SK-N-SH treated with all-trans-retinoic acid at 6 μM for 48 hours (cell line): ENCODE measurements at regions not wholly inside any gene's neighbourhood (a gene's known extent, or its start where the extent isn't known, plus 50 kb on each side); places are given as distances from the start of the nearest gene placed in this dataset.

Experiments used
- ATAC-seq: fragments of 200-7000 bp; cut with Tn5 transposase; 3 replicates; pipeline ENCODE4 v1.9.1; 2020; ENCODE audit warnings: mild to moderate bottlenecking, moderate library complexity
- ARNTL ChIP-seq: fragments of 450-650 bp; formaldehyde crosslinking; IDR thresholded peaks from 2 replicates; pipeline ENCODE4 v1.5.0; 2020; ENCODE audit warnings: low read depth, mild to moderate bottlenecking, moderate library complexity, borderline replicate concordance
- BACH2 ChIP-seq: fragments of 250-450 bp; sonication (Bioruptor Pico); IDR thresholded peaks from 2 replicates; pipeline ENCODE4 v1.9.0; 2021; ENCODE audit warnings: mild to moderate bottlenecking, borderline replicate concordance
- CREB5 ChIP-seq: fragments of 250-450 bp; sonication (Bioruptor Pico); IDR thresholded peaks from 2 replicates; pipeline ENCODE4 v1.5.1; 2020; ENCODE audit warnings: low read depth, mild to moderate bottlenecking, moderate library complexity
- CSDC2 ChIP-seq: fragments of 250-450 bp; sonication (Bioruptor Pico); IDR thresholded peaks from 2 replicates; pipeline ENCODE4 v1.5.0; 2020; ENCODE audit warnings: mild to moderate bottlenecking, moderate library complexity
- CSRNP3 ChIP-seq: fragments of 250-450 bp; sonication (Bioruptor Pico); IDR thresholded peaks from 2 replicates; pipeline ENCODE4 v1.5.1; 2021; ENCODE audit warnings: mild to moderate bottlenecking, moderate library complexity
- ESRRG ChIP-seq: fragments of 250-450 bp; sonication (Bioruptor Pico); IDR thresholded peaks from 2 replicates; pipeline ENCODE4 v1.6.1; 2021; ENCODE audit warnings: mild to moderate bottlenecking
- GLIS3 ChIP-seq: fragments of 250-450 bp; sonication (Bioruptor Pico); IDR thresholded peaks from 2 replicates; pipeline ENCODE4 v1.5.0; 2020; ENCODE audit warnings: mild to moderate bottlenecking, moderate library complexity
- ISL1 ChIP-seq: fragments of 250-450 bp; sonication (Bioruptor Pico); IDR thresholded peaks from 2 replicates; pipeline ENCODE4 v2.1.2; 2022; ENCODE audit warnings: mild to moderate bottlenecking, moderate library complexity
- OSR1 ChIP-seq: fragments of 250-450 bp; sonication (Bioruptor Pico); IDR thresholded peaks from 2 replicates; pipeline ENCODE4 v1.8.0; 2022; ENCODE audit warnings: moderate library complexity, mild to moderate bottlenecking, inconsistent platforms
- PATZ1 ChIP-seq: fragments of 250-450 bp; sonication (Bioruptor Pico); IDR thresholded peaks from 2 replicates; pipeline ENCODE4 v1.8.0; 2020; ENCODE audit warnings: mild to moderate bottlenecking, moderate library complexity, borderline replicate concordance
- POU6F1 ChIP-seq: fragments of 250-450 bp; sonication (Bioruptor Pico); IDR thresholded peaks from 2 replicates; pipeline ENCODE4 v1.8.0; 2021; ENCODE audit warnings: low read depth, mild to moderate bottlenecking, moderate library complexity, borderline replicate concordance
- PPARA ChIP-seq: fragments of 250-450 bp; sonication (Bioruptor Pico); IDR thresholded peaks from 2 replicates; pipeline ENCODE4 v1.5.0; 2020; ENCODE audit warnings: mild to moderate bottlenecking, borderline replicate concordance
- RARB ChIP-seq: fragments of 250-450 bp; sonication (Bioruptor Pico); IDR thresholded peaks from 2 replicates; pipeline ENCODE4 v1.8.0; 2021; ENCODE audit warnings: mild to moderate bottlenecking, moderate library complexity
- SNAI2 ChIP-seq: fragments of 250-450 bp; sonication (Bioruptor Pico); IDR thresholded peaks from 2 replicates; pipeline ENCODE4 v1.5.0; 2020; ENCODE audit warnings: mild to moderate bottlenecking, moderate library complexity
- TCF4 ChIP-seq: fragments of 250-450 bp; sonication (Bioruptor Pico); IDR thresholded peaks from 2 replicates; pipeline ENCODE4 v1.8.0; 2021; ENCODE audit warnings: mild to moderate bottlenecking, moderate library complexity, borderline replicate concordance
- TOX ChIP-seq: fragments of 250-450 bp; sonication (Bioruptor Pico); IDR thresholded peaks from 2 replicates; pipeline ENCODE4 v1.8.0; 2021; ENCODE audit warnings: mild to moderate bottlenecking, moderate library complexity, borderline replicate concordance
- ZC3H10 ChIP-seq: fragments of 250-450 bp; sonication (Bioruptor Pico); IDR thresholded peaks from 2 replicates; pipeline ENCODE4 v1.5.1; 2021; ENCODE audit warnings: mild to moderate bottlenecking, moderate library complexity
- ZFP3 ChIP-seq: fragments of 250-450 bp; sonication (Bioruptor Pico); IDR thresholded peaks from 2 replicates; pipeline ENCODE4 v1.5.0; 2020; ENCODE audit warnings: mild to moderate bottlenecking, moderate library complexity
- ZFP30 ChIP-seq: fragments of 450-650 bp; formaldehyde crosslinking; IDR thresholded peaks from 2 replicates; pipeline ENCODE4 v1.5.0; 2022; ENCODE audit warnings: mild to moderate bottlenecking, moderate library complexity
- ZNF565 ChIP-seq: fragments of 450-650 bp; formaldehyde crosslinking; conservative IDR thresholded peaks from 2 replicates; pipeline ENCODE4 v1.5.0; 2020; ENCODE audit warnings: low read depth, mild to moderate bottlenecking, moderate library complexity
- ZNF70 ChIP-seq: fragments of 450-650 bp; formaldehyde crosslinking; IDR thresholded peaks from 2 replicates; pipeline ENCODE4 v1.5.0; 2020; ENCODE audit warnings: mild to moderate bottlenecking, moderate library complexity
- ZNF8 ChIP-seq: fragments of 450-650 bp; formaldehyde crosslinking; IDR thresholded peaks from 2 replicates; pipeline ENCODE4 v1.5.0; 2020; ENCODE audit warnings: mild to moderate bottlenecking, moderate library complexity
- TF ChIP-seq, protein P1 (sequence below): fragments of 250-450 bp; sonication (Bioruptor Pico); IDR thresholded peaks from 2 replicates; pipeline ENCODE4 v1.5.0; 2020; ENCODE audit warnings: mild to moderate bottlenecking, moderate library complexity

DNA sequence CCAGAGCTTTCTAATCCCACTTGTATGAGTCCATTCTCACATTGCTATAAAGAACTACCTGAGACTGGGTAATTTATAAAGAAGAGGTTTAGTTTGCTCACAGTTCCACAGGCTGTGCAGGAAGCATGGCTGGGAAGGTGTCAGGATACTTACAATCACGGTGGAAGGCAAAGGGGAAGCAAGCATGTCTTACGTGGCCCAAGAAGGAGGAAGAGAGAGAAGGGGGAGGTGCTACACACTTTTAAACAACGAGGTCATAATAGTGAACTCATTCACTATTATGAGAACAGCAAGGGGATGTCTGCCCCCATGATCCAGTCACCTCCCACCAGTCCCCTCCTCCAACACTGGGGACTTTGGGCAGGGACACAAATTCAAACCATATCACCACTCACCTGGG is 67.8 kb downstream of the TTC32 start (continued):
- TF ChIP-seq CREB5 (CRISPR knock-in tag) (no peak), ZNF70 (CRISPR knock-in tag) (no peak), ZNF8 (CRISPR knock-in tag) (no peak), ARNTL (no peak), CSDC2 (no peak), GLIS3 (CRISPR knock-in tag) (no peak), ZC3H10 (CRISPR knock-in tag) (no peak), ISL1 (CRISPR knock-in tag) (no peak), TCF4 (CRISPR knock-in tag) (no peak), ZNF565 (CRISPR knock-in tag) (no peak), BACH2 (no peak)

GRCh38 chr2:19829672-19830071 is 72.1 kb downstream of the TTC32 start:
- no peak for ATAC-seq
- TF ChIP-seq RARB (CRISPR knock-in tag) (no peak), ISL1 (CRISPR knock-in tag) (no peak), POU6F1 (no peak), ESRRG (CRISPR knock-in tag) (no peak), PPARA (CRISPR knock-in tag) (no peak), ZFP30 (CRISPR knock-in tag) (no peak), OSR1 (CRISPR knock-in tag) (no peak), CSDC2 (no peak), ARNTL (no peak), ZNF8 (CRISPR knock-in tag) (no peak), BACH2 (no peak), PATZ1 (CRISPR knock-in tag) (no peak), TOX (CRISPR knock-in tag) (no peak), ZC3H10 (CRISPR knock-in tag) (no peak), CREB5 (CRISPR knock-in tag) (no peak), ZNF70 (CRISPR knock-in tag) (no peak), SNAI2 (CRISPR knock-in tag) (no peak)
- TF ChIP-seq, protein P1, sequence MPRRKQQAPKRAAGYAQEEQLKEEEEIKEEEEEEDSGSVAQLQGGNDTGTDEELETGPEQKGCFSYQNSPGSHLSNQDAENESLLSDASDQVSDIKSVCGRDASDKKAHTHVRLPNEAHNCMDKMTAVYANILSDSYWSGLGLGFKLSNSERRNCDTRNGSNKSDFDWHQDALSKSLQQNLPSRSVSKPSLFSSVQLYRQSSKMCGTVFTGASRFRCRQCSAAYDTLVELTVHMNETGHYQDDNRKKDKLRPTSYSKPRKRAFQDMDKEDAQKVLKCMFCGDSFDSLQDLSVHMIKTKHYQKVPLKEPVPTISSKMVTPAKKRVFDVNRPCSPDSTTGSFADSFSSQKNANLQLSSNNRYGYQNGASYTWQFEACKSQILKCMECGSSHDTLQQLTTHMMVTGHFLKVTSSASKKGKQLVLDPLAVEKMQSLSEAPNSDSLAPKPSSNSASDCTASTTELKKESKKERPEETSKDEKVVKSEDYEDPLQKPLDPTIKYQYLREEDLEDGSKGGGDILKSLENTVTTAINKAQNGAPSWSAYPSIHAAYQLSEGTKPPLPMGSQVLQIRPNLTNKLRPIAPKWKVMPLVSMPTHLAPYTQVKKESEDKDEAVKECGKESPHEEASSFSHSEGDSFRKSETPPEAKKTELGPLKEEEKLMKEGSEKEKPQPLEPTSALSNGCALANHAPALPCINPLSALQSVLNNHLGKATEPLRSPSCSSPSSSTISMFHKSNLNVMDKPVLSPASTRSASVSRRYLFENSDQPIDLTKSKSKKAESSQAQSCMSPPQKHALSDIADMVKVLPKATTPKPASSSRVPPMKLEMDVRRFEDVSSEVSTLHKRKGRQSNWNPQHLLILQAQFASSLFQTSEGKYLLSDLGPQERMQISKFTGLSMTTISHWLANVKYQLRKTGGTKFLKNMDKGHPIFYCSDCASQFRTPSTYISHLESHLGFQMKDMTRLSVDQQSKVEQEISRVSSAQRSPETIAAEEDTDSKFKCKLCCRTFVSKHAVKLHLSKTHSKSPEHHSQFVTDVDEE (CRISPR knock-in tag): no peak

DNA sequence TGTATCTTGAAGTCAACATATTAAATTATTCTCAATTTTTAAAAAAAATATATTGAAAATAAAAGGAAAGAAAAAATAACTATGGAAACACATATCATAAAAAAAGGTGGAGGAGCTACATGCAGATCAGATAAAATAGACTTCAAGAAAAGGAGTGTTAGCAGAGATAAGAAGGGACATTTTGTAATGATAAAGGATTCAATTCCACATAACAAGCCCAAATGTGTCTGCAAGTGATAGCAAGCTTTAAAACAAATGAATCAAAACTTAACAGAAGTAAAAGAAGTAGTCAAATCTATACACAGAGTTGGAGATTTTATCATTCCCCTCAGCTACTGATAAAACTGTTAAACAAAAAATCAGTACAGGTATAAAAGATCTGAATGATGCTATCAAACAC is 74.9 kb downstream of the TTC32 start:
- ATAC-seq: no peak
- TF ChIP-seq ZC3H10 (CRISPR knock-in tag): no peak
- no peak for TF ChIP-seq PPARA (CRISPR knock-in tag)
- no peak for TF ChIP-seq ZNF565 (CRISPR knock-in tag)
- TF ChIP-seq RARB (CRISPR knock-in tag): no peak
- no peak for TF ChIP-seq PATZ1 (CRISPR knock-in tag)
- TF ChIP-seq TOX (CRISPR knock-in tag): no peak
- TF ChIP-seq ZNF8 (CRISPR knock-in tag): no peak
- no peak for TF ChIP-seq ESRRG (CRISPR knock-in tag)
- TF ChIP-seq ZFP3 (CRISPR knock-in tag): no peak
- no peak for TF ChIP-seq GLIS3 (CRISPR knock-in tag)
- TF ChIP-seq CSRNP3 (CRISPR knock-in tag): no peak
- no peak for TF ChIP-seq CSDC2
- no peak for TF ChIP-seq SNAI2 (CRISPR knock-in tag)
- no peak for TF ChIP-seq TCF4 (CRISPR knock-in tag)
- no peak for TF ChIP-seq ARNTL
- no peak for TF ChIP-seq POU6F1
